ENCODE measurements at regions not wholly inside any gene's neighbourhood (a gene's known extent, or its start where the extent isn't known, plus 50 kb on each side); places are given as distances from the start of the nearest gene placed in this dataset.

DNA sequence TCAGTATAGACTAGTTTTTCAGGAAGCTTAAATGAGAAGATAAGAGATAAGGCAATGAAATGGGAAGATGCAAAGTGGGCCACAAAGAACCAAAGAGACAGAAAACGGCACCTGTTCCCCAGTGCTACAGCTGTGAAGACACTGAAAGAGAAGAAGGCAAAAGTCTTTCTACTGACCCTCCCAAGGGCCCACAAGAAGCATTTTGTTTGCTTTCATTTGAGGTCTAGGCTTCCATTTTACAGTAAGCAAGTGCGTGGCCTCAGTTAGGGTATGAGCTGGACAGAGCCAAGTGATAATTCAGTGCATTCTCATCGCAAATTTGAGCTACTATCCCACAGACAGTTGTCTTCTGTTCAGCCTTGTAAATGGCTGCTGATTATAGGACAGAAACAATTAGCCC, 53.4 kb upstream of the STK17B start:
- DNase-seq (ENCODE audit: low read depth in 2 of 2) = no peak

DNA sequence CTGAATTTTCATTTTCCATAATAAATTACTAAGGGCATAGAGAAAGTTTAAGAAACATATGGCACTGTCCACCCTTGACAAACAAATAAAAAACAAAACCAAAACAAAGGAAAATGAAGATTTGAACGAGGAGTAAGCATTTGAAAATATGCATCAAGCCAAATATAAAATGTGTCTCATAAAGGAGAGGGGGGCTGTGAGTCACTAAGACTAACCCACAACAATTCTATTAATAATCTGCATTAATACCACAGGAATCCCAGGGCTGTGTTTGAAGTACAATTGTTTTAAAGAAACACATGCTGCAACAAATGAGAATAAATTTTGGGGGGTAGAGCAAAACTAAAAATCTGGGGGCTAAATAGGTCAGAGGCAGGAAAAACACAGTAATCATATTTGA, 53.8 kb upstream of the STK17B start:
- DNase-seq (ENCODE audit: low read depth in 2 of 2) = no peak

DNA sequence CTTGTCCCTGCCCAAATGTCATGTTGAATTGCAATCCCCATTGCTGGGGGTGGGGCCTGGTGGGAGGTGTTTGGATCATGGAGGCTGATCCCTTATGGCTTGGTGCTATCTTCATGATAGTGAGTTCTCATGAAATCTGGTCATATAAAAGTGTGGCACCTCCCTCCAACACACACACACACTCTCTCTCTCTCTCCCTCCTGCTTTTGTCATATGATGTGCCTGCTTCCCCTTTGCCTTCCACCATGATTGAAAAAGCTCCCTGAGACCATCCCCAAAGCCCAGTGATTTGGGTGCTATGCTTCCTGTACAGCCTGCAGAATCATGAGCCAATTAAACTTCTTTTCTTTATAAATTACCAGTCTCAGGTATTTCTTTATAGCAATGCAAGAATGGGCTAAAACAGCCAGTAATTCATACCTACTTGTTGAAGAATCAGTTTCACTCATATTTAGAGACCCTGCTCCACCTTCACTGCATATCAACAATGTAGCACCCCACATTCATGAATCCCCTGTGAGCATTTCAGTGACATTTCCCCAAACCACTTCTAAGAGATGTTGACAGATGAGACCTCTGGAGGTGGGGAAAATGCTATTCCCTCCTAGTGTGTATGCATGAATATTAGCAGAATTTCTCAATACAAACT, 54.8 kb upstream of the STK17B start:
- DNase-seq (ENCODE audit: low read depth in 2 of 2) = no peak

DNA sequence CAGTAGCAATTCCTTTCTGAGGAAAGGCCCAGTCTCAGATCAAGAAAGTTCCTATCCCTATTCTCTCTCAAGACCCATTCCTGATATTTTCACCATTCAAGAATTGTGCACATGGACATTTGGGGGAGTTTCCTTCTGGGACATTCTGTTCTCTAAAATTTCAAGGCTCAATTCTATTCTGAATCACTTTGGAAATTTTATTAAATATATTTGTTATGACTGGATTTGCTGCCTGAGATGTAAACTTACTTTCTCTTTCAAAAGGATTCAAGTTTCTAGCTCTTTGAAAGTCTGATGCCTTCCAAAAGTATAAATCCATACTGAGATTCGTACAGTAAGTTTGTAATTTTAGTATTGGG, 55.3 kb upstream of the STK17B start:
- no peak for DNase-seq (ENCODE audit: low read depth in 2 of 2)

DNA sequence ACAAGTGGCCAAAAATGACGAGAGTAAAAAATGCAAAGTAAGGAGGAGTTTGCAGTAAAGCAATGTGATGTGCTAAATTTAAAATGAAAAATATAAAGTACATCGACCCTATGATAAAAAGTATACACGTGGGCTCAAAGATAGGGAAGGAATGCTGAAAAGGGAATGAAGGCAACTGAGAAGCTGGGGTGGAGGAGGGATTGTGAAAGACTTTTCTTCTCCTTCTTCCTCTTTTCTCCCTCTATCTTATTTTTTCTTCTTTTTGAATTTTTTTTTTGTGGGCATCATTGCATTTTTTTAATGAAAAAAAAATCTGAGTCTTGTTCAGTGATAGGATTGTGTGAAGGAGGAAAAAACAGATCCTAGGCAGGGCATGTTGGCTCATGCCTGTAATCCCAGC, 57.6 kb upstream of the STK17B start:
- DNase-seq (ENCODE audit: low read depth in 2 of 2) = no peak

DNA sequence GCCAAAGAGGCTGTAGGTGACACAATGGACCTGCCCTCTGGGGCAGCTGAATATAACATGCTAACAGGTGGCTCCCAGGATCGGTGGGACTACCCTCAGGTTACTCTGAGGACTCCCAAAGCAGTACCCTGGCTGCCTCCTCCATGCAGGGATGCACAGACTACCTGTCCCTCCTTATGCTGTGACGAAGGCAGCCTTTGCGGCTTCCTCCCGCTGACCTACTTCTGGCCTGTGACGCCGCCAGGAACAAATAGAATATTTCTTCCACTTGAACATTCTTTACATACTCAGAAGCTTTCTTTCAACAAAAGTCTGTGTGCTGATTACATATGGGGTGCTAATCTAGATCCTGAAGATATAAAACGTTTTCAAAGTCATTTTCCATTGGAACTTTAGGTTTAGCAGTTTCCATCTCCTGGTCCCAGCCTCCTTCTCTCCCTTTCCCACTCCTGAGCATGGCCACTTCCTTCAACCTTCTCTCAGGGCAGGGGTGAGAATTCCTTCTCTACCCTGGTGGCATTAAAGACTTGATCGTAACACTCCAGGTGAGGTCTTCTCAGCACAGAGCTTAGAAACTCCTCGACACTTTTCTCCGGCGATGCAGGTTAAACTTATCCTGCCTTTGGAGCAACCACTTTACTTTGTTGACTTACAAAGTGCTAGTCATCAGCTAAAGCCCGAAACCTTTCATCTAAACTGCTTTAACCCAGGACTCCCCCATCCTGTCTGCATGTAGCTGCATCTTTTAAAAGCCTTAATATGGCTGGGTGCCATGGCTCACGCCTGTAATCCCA, 58.9 kb upstream of the STK17B start:
- DNase-seq (ENCODE audit: low read depth in 2 of 2) = no peak

DNA sequence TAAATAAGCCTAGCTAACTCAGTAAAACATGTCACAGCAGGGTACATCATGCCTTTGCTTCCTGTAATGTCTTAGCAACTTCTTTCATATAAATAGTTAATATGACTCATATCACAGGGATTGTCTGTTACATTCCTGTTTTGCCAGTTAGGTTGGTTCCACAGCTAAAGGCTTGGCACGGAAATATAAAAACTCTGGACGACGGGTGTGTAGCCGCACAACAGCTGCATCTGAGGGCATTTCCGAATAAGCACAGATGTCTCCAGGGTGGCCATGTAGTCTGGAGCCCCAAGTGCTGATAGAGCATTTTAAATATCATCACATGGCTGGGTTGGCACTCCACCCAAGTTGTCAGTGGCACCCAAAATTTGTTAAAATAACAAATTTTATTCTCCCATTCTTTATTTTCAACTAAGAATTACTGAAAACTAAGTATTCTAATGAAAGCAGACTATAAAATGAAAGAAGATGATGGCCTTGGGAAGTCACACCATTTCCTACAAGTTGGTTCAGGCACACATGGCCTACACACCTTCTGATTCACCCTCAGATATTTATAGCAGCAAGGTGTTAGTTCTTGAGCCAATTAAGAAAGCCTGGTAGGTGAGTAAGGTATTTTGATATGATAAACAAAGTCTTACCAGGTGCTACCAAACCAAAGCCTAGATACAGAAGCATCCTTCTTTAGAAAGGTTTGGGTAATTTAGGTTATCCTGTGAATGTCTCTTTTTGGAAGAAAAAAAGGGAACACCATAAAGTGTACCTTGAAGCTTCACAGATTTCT, 61.8 kb upstream of the STK17B start:
- no peak for DNase-seq (ENCODE audit: low read depth in 2 of 2)

DNA sequence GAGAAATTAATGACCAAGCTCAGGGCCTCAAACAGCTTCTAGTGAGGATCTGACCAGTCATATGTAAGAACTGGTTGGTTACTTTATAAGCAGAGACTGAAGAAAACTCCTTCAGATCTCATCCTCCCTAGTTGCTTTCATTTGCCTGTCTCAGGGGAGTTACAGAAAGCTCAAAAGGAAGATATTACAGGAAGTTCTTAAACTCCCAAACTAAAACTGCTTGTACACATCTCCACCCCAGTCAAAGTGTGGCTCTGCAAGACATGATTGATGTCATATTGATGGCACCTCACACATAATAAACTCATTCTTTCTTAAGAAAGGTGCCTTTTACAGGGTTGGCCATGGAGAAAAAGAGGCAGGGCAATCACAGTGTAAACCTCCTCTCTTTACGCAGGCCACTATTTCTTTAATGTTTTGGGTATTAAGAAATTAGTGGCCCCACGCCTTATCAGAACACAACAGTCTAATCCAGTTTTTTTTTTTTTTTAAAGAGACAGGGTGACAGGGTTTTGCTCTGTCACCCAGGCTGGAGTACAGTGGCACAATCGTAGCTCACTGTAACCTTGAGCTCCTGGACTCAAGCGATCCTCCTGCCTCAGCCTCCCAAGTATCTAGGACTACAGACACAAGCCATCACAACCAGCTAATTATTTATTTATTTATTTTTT, 62.6 kb upstream of the STK17B start:
- no peak for DNase-seq (ENCODE audit: low read depth in 2 of 2)

DNA sequence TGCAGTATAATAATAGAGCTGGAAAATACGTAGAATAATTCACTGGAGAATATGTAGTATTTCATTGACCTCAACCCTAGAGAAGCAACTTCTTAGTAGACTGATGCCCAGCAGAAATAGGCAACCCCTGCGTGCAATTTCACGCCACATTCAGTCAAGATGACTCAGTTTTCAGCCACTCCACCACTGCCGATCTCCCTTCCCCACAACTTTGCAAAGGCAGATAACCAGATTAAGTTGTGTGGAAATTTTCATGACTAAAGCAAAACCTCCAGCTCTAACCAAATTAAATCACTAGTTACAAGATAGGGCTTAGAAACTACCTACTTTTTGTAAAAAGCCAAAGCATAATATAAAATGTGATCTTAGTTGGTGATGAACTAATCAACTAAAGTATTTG, 63.3 kb upstream of the STK17B start:
- no peak for DNase-seq (ENCODE audit: low read depth in 2 of 2)

DNA sequence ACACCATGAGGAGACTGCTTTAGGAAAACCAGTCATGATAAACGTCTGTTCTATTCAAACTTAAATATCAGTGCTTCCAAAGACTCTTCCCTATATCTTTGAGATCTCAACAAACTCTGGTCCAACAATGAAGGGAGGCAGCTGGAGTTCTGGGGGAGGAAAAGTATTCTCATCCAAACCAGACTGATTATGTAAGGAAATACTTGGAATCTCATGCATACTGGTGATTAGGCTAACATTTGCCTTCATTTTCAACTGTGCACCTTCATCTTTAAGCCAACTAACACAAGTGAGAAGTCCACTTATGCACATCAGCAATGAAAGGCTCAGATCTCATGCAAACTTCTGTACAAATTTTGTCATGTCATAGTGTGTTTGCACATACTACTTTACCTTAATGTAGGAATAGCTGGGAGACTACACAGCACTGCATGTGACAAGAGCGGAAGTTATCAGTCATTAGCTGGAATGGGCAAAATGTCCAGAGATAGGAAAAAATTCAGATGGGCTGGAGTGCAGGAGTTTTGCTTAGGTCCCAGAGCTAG, 67.5 kb upstream of the STK17B start:
- no peak for DNase-seq (ENCODE audit: low read depth in 2 of 2)

DNA sequence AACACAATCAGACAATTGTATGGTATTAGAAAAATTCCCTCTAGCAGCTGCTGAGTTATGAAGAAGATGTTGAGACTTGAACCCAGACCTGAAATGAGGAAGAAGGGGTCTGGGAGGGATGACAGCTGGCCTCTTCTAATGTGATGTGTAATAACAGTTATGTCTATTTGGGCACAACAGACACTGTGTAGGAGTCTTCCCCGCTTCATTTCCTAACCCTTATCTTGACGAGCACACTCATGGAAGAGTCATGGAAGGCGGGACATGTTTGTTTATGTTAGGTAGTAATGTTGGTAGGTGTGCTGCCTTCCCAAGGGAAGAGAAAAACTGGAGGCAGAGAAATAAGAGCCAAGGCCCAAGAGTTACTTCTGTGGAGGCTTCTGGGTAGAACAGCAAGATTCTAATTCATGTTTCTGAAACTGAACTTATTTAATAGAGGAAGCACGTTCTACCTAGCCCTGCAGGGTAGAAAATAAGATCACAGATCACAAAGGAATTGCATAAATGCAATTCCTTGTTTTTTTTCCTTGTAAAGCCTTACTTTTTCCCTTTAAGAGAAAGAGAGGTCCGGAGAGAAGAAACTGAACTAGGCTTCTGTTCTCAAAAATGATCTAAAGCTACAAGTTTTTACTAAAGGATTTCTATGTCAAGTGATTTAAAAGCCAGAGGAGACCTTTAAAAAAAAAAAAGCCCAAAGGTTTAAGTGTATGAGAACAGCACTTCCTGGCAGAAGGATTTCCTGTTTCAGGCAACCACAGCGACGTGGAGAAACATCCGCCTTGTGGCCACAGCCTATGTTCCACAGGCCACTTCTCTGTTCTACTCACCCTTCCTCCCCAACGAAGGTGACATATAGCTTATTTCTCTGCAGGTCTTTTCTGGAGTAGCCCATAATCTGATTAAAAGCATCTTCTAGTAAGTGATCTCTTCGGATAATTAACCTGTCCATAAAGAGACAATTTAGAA, 68.5 kb upstream of the STK17B start:
- DNase-seq (ENCODE audit: low read depth in 2 of 2) = no peak

DNA sequence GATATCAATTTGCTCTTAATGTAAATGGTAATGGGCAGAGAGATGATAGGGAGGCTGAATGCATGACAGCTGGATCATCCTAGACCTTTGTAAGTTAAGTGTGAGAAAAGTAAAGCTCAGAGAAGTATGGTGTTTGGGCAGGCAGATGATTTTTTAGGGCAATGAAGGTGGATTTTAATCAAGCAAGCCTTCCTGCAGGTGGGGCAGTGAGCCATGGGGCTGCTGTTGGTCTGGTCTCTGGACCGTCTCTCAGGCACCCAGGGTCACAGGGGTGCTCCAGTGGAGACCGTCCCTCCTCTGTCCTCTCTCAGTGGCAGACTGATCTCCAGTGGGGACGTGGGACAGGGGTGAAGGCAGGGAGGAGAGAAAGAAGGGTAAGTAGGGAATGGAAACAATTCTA, 69.8 kb upstream of the STK17B start:
- DNase-seq (ENCODE audit: low read depth in 2 of 2) = no peak

DNA sequence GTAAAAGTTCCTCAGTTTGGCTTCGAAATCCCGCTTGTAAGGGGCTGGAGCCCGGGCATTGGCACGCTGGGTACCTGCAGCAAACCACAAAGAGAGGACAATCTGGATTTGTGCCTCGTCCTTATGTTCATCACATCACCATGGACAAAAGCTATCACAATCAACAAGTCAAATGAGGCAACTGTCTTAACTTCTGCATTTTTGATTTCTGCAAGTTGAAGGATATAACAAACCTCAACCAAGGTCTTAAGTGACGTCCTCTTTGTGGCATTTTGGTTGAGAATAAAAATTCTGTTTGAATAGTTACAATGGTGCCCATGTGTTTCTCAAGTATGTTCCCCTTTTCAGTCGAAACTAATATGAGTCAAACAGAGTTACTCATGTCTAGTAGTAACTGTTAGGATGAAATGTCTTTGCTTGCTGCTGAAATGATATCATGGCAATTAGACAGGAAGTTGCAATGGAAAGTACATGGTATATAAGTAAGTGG, 70.8 kb upstream of the STK17B start:
- DNase-seq (ENCODE audit: low read depth in 2 of 2) = no peak

DNA sequence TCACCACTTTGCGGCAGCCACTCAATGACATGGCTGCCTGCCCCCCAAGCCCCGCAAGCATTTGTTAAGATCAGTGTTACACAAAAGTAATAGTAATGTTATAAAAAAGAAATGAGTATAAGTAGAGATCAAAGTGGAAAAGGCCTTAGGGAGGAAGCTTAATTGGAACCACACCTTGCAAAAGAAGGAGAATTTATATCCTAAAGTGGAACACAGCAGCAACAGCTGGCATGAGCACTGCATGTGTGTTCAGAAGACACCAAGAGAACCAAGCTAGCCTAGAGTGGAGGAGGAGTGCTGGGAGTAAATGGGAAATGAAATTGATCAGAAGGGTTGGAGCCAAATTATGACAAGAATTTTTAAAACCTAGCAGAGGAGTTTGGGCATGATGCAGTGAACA, 73.1 kb upstream of the STK17B start:
- no peak for DNase-seq (ENCODE audit: low read depth in 2 of 2)

DNA sequence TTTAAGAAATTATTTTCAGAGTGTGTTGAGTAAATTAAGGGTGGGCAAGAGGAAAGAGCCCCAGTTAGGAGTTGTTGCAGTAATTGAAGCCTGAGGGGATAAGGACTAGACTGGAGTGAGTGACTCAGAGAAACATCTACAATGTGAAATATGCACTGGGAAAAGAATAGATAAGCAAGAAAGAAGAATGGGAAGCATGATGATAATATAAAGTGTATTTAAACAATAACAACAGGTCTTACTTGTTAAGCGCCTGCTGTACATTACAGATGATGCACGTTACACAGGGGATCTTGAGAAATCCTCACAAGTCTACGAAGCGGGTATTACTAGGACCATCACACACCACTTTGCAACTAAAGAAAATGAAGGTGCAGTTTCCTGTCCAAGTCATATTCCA, 73.6 kb upstream of the STK17B start:
- no peak for DNase-seq (ENCODE audit: low read depth in 2 of 2)

DNA sequence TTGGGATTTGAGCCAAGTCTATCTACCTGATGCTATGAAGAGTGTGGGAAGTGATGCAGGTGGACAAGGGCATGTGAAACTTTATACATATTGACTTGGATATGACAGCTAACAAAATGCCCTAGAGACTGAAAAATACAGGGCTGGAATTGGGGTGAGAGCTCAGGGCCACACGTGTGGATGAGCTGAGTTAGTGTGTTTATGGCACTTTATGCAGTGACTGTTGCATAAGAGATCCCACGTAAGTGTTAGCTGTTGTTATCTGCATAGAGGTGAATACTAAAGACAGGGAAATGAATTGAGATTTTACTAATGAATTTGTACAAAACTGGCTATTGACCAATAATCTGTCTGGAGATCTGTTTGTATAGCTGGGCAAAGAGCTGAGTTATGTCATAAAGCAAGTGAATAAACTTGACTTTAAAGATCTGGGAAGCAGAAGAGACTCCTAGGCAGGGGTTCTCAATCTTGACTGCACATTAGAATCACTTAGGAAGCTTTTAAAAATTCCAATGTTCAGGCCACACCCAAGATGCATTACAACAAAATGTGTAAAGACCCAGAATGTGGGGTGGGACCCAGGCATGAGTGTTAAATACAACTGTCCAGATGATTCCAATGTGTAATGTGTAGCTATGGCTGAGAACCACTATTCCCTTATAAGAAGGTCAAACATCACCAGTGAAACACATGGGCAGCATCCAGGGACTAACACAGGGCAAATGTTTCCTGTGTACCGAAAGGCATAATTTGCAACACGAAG, 74.2 kb upstream of the STK17B start:
- no peak for DNase-seq (ENCODE audit: low read depth in 2 of 2)

DNA sequence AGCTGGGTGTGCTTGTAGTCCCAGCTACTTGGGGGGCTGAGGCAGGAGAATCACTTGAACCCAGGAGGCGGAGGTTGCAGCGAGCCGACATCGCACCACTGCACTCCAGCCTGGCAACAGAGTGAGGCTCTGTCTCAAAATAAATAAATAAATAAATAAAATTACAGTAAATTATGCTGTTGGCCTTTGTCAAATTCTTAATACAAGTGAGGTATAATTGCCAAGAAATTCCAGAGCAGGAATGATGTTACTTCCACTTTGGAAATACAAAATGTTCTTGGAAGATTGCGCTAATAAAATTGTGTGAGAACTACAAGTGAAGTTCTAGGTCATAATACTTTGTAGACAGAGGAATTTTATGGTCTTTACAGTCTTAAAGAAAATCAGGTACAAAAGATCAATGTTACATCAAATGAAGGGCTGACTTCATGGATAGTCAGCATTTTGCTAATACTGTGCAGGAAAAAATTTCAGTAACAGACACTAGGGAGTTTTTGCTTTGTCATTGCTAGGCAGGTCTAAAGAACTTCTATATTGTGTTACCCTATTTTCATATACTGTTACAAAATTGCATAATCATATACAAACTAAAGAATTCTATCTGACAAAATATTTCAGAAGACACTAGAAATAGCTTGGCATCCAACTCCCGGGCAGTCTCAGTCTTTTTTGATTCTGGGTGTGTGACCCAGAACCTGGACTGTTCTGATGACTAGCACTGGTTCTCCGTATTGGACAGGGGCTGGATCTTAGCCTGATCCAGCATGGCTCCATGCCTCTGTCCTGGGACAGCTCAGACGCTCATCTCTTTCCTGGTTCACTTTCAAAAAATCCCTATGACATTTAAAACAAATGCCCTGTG, 76.0 kb upstream of the STK17B start:
- no peak for DNase-seq (ENCODE audit: low read depth in 2 of 2)

DNA sequence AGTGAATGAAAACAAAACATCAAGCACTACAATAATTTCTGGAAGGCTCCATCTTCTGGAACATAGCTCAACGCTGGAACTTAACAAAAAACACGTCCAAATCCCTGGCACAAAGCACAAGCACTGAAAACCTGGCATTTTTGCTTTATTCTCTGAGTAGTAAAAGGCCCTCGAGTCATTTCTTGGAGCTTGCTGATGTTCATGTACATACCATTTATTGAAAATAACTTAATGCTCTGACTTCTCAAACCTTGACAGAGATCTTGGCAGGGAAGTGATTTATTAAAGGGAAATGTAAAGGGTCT, 76.5 kb upstream of the STK17B start:
- DNase-seq (ENCODE audit: low read depth in 2 of 2) = no peak

DNA sequence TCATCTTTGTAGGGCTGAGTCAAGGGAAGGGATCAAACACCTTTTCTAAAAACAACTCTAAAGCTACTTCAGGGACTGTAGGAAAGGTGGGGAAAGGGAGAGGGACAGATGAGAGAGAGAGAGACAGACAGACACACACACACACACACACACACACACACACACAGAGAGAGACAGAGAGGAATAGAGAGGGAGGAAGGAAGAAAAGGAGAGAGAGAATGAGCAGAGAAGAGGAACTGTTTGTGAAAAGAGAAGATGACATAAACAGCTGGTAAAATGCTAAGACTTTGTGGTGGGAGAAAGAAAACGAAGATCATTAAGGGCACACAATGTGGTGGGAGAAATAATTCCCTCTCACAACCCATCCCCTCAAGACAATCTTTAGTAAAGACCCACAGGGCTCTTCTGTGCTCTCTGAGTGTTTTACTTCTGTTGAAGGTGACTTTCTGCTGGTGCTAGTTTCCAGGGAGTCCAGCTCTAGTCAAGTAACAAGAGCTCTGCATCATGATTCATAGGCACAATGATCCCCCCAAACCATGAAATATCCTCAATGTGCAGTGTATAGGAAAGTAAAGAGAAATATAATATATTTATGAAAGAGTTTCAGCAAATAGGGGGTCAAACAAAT, 77.2 kb upstream of the STK17B start:
- no peak for DNase-seq (ENCODE audit: low read depth in 2 of 2)

Measured in fibroblast of skin of left quadriceps (primary cell).